22Rv1 (cell line): ENCODE measurements at regions not wholly inside any gene's neighbourhood (a gene's known extent, or its start where the extent isn't known, plus 50 kb on each side); places are given as distances from the start of the nearest gene placed in this dataset.

Source experiments
- H3K27ac ChIP-seq: fragments of 450-650 bp; 2 replicates; pipeline ENCODE4 v1.5.1; 2017
- CTCF ChIP-seq: fragments of 450-650 bp; IDR thresholded peaks from 2 replicates; pipeline ENCODE4 v1.5.1; 2017; ENCODE audit warnings: mild to moderate bottlenecking
- ZFX ChIP-seq: fragments of 450-650 bp; IDR thresholded peaks from 2 replicates; pipeline ENCODE4 v1.6.1; 2017; ENCODE audit warnings: antibody characterized with exemption, borderline replicate concordance

GRCh38 chr3:44128057-44128775 is 113.5 kb upstream of the TOPAZ1 start:
- H3K27ac ChIP-seq: no peak overlapping the region
- TF ChIP-seq ZFX (no peak), CTCF (no peak)

GRCh38 chr3:44130249-44130648 is 111.4 kb upstream of the TOPAZ1 start:
- H3K27ac ChIP-seq: no peak overlapping the region
- no peak for TF ChIP-seq CTCF
- TF ChIP-seq ZFX: no peak

DNA sequence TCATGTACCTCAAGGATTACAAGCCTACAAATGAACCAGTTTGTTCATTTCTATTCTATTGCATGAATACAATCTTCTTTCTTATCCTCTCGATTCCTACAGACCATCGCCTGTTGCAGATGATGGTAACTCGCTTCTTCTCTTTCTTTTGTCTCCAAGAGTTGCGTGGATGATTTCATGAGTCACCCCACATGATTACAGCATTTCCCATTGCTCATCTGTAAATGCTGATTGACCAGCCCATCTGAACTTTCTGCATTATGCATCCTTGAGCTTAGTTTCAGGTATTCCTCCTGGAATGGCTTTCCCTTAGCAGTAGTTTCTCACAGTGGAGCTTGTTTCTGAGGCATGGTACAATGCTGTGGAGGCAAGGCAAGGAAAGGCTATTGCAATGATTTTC is 109.6 kb upstream of the TOPAZ1 start:
- TF ChIP-seq ZFX: no peak
- no peak for TF ChIP-seq CTCF
- H3K27ac ChIP-seq: no peak overlapping the region

DNA sequence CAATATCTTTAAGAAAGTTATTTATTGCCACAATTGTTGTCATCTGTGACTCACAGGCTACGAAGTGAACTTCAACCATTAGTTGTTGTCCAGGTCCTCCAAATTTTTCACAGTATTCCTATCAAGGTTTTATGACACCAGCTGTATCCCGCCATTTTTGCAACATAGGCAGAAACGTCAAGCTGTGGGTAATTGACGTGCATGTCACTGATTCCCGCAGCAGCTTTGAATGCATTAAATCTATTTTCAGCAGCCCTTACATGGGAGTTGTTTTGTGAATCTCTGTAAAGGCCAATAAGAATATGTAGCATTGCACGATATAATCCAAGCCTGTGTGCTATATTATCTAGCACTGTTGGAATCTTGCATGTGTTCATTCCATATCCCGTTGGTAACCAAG is 109.1 kb upstream of the TOPAZ1 start:
- no peak overlapping the region for H3K27ac ChIP-seq
- TF ChIP-seq CTCF: no peak
- no peak for TF ChIP-seq ZFX

DNA sequence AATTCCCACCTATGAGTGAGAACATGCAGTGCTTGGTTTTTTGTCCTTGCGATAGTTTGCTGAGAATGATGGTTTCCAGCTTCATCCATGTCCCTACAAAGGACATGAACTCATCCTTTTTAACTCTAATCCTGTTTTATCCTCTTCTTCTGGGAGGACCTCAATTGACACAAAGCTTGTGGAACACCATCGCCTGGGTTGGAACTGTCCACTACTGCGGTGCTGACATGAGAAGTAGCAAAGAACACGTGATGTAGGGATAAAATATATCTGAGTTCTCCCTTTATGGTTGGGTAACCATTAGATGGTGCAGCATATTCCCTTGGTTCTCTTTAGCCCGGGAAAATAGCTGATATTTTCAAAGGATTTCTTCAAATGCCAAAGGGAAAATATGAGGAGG is 105.3 kb upstream of the TOPAZ1 start:
- H3K27ac ChIP-seq: no peak overlapping the region
- TF ChIP-seq ZFX (no peak), CTCF (no peak)

DNA sequence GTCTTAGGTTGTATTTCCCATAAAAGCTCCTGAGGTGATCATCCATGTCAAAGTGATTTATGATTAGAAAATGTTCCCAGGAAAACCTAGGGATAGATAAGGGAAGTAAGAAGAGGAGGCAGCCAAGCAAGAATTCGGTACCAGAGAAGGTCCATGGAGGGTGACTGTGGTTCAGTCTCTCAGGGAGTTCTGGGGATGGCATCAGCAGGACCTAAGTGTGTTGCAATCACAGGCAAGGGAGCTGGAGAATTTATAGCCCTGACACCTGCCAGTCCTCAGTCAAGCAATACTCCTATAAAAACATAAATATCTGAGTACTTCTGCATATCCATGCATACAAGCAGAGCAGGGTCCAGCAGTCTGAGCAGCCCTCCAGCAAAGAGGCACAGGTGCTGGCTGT is 95.6 kb upstream of the TOPAZ1 start:
- no peak for TF ChIP-seq ZFX
- TF ChIP-seq CTCF: no peak
- H3K27ac ChIP-seq: no peak overlapping the region

- TF ChIP-seq CTCF: no peak
- TF ChIP-seq ZFX: no peak
- H3K27ac ChIP-seq: no peak overlapping the region
Observed at GRCh38 chr3:44159696-44160300, 81.9 kb upstream of the TOPAZ1 start.
